ENCODE measurements at regions not wholly inside any gene's neighbourhood (a gene's known extent, or its start where the extent isn't known, plus 50 kb on each side); places are given as distances from the start of the nearest gene placed in this dataset.

DNA sequence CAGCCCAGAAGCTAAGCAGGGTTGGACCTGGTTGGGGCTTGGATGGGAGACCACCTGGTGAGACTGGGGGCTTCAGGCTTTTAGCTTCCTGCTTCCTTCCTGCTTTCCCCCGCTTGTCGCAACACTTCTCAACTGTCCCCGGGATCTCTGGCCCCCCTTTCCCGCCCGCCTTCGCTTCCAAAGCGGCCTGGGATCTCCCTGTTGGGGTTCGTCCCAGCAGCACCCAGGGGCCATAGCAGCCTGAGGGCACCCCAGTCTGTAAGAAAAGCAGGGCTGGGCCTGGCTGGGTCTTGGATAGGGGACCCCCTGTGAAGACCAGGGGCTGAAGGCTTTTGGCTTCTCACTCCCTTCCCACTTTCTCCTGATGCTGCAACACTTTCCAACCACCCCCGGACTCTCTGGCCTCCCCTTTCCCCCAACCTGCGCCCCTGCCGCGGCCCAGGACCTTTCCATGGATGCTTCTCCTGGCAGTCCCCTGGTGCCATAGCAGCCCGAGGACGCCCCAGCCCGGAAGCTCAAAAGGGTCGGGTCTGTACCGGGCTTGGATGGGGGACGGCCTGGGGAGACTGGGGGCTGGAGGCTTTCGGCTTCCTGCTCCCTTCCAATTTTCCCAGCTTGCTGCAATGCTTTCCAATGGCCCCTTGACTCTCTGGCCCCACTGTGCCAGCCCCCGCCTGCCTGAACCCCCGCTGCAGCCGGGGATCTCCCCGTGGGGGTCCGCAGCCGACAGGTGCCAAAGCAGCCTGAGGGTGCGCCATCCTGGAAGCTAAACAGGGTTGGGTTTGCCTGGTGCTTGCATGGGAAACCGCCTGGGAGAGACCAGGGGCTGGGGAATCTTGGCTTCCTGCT lies 2276.2 kb downstream of the TP53TG3F start:
- DNase-seq, result no peak

DNA sequence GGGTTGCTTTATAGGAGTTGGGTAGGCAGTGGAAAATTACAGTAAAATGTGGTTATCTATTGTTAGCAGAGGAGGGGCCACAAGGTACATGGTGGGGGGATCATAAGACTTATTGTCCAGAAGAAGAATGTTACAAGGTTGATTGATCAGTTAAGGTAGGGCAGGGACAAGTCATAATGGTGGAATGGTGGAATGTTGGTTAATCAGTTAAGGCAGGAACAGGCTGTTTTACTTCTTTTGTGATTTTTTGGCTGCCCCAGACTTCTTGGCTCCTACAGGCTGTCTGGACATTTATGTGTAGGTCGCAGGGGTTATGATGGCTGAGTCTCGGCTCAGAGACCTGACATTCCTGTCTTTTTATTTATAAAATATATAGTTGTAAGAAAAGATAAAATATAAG lies 2277.1 kb downstream of the TP53TG3F start:
- DNase-seq, result no peak

DNA sequence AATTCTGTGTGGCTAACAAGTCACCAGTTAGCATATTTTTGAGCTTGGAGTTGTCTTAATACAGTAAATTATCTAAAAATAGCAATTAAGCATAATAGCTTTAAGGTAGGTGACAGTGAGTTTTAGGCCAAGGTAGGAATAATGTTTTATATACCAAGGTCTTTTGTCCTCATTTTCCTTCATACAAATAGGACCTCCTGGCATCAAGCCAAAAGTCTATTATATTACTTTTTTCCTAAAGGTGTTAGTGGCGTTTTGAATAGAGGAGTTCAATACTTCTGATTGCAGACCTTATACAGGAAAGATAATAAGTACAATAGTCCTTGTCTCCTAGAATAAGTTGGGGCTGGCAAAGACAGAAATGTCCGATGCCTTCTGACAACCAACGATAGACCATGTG lies 2277.7 kb downstream of the TP53TG3F start:
- DNase-seq, result no peak

DNA sequence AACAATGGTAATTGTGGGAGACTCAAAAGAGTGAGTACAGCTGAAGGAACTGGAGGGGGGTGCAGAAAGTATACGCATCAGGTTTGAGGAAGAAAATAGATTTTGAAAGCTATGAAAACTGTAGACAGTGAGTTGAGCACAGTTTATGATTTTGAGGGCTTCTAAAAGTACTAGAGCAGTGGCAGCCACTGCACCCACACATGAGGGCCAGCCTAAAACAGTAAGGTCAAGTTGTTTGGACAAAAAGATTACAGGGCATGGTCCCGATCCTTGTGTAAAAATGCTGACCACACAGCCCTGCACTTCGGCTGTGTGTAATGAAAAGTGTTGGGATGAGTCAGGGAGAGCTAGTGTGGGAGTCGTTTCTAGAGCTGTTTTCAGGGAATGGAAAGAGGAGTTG lies 2282.1 kb downstream of the TP53TG3F start:
- no peak for DNase-seq

DNA sequence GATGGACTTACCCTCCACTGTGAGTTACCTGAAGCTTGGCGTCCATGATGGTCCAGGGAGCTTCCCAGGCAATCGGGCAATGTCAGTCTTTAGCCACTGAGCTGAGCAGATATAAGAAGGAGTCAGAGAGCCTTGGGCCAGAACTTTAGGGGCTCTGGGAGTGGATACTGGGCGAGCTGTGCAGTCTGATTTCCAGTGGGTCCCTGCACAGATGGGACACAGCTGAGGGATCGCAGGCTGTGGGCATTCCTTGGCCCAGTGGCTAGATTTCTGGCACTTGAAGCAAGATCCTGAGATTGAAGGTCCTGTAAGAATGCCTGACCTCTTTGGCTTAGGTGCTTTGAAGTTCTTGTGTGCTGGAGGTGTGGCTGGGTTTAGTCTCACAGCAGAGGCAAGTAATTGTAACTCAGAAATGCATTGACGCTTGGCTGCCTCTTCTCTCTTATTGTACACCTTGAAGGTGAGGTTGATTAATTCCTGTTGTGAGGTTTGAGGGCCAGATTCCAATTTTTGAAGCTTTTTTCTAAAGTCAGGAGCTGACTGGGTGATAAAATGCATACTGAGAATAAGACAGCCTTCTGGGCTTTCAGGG lies 2283.8 kb downstream of the TP53TG3F start:
- no peak for DNase-seq

DNA sequence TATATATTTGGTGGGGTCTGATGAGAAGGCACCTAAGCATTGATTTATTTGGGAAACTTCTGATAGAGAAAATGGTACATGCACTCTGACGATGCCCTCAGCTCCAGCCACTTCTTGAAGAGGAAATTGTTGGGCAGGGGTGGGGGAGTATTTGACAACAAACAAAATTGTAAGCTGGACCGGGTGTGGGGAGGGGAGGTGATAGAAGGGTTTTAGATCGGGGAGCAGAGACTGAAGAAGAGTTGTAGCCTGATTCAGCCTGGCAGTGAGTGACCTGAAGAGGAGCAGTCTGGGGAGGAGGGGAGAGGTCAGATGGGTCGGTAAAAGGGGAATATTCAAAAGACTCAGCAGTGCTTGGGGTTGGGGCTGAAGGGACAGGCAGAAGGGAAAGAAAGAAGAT lies 2284.7 kb downstream of the TP53TG3F start:
- no peak for DNase-seq

DNA sequence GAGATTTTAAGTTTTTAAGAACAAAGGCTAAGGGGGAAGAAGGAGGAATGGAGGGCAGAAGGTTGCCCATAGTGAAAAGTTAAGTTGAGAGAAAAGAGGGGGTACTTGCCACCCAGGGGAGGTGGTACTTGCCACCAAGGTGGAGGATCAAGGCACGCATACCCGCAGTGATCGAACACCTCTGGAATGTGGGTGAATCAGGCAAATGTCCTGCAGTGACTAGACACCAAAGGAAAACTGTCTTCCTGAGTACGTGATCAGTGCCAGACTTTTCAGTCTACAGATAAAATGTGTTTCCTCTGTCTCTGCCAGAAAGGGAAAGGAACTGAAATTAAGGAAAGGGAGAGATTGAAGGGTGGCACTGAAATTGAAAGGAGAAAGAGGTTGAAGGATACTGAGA lies 2285.3 kb downstream of the TP53TG3F start:
- no peak for DNase-seq

DNA sequence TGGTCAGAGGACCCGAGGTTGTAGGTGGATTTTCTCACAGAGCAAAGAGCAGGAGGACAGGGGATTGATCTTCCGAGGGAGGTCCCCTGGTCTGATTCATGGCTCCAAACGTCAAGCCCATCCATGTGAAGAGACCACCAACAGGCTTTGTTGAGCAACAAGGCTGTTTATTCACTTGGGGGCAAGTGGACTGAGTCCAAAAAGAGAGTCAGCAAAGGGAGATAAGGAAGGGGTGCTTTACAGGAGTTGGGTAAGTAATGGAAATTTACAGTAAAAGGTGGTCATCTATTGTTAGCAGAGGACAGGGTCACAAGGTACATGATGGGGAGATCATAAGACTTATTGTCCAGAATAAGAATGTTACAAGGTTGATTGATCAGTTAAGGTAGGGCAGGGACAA lies 2285.8 kb downstream of the TP53TG3F start:
- no peak for DNase-seq

DNA sequence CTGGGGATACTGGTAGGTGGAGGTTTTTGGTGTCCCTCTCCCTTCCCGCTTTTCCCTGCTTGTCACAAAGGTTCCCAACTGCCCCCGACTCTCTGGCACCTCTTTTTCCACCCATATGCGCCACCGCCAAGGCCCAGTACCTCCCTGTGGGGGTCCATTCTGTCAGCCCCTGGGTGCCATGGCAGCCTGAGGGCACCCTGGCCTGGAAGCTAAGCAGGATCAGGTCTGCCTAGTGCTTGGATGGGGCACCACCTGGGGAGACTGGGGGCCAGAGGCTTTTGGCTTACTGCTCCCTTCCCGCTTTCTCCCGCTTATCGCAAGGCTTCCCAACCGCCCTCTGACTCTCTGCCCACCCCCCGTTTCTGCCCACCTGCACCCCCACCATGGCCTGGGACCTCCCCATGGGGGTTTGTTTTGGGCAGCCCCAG lies 2286.4 kb downstream of the TP53TG3F start:
- no peak for DNase-seq

DNA sequence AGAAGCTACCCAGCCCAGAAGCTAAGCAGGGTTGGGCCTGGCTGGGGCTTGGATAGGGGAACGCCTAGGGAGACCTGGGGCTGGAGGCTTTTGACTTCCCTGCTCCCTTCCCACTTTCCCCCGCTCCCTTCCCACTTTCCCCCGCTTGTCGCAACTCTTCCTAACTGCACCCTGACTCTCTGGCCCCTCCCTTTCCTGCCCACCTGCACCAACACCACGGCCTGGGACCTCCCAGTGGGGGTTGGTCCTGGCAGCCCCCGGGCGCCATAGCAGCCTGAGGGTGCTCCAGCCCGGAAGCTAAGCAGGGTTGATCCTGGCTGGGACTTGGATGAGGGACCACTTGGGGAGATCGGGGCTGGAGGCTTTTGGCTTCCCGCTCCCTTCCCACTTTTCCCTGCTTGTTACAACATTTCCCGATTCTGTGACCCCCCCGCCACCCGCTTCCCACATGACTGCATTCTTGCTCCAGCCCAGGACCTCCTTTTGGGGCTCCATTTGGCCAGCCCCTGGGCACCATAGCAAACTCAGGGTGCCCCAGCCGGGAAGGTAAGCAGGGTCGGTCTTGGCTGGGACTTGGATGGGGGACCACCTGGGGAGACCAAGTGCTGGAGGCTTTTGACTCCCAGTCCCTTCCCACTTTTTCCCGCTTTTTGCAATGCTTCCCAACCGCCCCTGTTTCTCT lies 2287.0 kb downstream of the TP53TG3F start:
- no peak for DNase-seq

DNA sequence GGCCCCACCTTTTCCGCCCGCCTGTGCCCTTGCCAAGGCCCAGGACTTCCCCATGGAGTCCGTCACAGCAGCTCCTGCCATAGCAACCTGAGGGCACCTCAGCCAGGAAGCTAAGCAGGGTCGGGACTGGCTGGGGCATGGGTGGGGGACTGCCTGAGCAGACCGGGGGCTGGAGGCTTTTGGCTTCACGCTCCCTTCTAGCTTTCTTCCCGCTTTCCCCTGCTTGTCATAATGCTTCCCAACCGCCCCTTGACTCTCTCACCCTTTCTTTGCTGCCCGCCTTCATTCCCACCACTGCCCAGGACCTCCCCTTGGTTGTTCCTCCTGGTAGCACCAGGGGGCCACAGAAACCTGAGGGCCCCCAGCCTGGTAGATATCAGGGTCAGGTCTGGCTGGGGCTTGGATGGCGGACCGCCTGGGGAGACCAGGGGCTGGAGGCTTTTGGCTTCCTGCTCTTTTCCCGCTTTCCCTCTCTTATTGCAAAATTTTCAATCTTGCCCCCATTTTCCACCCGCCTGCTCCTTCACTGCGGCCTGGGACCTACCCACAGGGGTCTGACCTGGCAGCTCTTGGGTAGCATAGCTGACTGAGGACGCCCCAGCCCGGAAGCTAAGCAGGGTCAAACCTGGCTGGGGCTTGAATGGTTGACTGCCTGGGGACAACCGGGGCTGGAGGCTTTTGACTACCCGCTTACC lies 2287.7 kb downstream of the TP53TG3F start:
- DNase-seq, result no peak

DNA sequence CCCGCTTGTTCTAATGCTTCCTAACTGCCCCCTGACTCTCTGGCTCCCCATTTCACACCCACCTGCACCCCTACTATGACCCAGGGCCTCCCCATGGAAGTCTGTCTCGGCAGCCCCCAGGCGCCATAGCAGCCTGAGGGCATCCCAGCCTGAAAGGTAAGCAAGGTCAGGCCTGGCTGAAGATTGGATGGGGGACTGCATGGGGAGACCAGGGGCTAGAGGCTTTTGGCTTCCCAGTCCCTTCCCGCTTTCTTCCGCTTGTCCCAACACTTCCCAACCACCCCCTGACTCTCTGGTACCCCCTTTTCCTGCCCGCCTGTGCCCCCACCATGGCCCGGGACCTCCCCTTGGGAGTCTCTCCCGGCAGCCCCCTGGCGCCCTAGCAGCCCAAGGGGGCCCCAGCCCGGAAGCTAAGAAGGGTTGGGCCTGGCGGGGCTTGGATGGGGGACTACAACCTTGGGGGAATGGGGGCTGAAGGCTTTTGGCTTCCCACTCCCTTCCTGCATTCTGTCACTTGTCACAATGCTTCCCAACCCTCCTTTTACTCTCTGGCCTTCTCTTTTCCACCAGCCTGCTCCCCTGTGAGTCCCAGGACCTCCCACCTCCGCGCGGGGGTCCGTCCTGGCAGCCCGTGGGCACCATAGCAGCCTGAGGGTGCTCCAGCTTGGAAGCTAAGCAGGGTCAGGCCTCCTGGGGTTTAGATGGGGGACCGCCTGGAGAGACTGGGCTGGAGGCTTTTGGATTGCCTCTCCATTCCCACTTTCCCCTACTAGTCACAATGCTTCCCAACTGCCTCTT lies 2288.4 kb downstream of the TP53TG3F start:
- DNase-seq, result no peak

DNA sequence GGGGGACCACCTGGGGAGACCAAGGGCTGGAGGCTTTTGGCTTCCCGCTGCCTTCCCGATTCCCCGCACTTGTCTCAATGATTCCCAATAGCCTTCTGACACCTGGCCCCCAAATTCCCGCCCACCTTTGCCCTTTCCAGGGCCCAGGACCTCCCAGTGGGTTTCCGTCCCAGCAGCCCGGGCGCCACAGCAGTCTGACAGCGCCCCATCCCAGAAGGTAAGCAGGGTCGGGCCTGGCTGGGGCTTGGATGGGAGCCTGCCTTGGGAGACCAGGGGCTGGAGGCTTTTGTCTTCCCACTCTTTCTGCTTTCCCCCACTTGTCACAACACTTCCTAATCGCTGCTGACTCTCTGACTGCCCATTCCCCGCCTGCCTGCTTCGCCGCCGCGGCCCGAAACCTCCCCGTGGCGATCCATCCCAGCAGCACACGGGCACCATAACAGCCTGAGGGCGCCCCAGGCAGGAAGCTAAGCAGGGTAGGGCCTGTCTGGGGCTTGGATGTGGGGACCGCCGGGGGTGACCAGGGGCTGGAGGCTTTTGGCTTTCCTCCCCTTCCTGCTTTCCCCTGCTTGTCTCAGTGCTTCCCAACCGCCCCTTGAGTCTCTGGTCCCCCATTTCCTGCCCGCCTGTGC lies 2289.3 kb downstream of the TP53TG3F start:
- DNase-seq, result no peak

DNA sequence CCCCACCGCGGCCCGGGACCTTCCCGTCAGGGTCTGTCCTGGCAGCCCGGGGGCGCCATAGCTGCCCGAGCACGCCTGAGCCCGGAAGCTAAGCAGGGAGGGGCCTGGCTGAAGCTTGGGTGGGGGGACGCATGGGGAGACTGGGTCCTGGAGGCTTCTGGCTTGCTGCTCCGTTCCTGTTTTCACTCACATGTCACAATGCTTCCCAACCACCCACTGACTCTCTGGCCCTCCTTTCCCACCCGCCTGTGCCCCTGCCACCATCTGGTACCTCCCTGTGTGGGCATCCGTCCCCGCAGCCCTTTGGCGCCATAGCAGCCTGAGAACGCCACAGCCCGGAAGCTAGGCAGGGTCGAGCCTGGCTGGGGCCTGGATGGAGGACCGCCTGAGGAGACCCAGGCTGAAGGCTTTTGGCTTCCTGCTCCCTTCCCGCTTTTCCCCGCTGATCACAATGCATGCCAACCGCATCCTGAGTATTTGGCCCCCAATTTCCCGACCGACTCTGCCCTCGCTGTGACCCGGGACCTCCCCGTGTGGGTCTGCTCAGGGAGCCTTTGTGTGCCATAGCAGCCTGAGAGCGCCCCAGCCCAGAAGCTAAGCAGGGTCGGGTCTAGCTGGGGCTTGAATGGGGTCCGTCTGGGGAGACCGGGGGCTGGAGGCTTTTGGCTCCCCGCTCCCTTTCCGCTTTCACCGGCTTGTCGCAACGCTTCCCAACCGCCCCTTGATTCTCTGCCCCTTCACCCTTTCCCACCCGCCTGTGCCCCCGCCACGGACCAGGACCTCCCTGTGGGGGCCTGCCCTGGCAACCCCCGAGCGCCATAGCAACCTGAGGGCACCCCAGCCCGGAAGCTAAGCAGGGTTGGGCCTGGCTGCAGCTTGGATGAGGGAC lies 2290.1 kb downstream of the TP53TG3F start:
- no peak for DNase-seq

DNA sequence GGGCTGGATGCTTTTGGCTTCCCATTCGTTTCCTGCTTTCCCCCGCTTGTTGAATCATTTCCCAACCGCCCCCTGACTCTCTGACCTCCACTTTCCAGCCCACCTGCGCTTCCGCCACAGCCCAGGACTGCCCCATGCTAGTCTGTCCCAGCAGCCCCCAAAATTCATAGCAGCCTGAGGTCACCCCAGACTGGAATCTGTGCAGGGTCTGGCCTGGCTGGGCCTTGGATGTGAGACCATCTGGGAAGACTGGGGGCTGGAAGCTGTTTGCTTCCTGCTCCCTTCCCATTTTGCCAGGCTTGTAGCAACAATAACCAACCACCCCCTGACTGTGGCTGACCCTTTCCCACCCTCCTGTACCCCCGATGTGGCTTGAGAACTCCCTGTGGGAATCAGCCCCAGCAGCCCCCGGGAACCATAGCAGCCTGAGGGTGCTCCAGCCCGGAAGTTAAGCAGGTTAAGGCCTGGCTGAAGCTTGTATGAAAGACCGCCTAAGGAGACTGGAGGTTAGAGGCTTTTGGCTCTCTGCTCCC lies 2290.8 kb downstream of the TP53TG3F start:
- DNase-seq, result no peak

DNA sequence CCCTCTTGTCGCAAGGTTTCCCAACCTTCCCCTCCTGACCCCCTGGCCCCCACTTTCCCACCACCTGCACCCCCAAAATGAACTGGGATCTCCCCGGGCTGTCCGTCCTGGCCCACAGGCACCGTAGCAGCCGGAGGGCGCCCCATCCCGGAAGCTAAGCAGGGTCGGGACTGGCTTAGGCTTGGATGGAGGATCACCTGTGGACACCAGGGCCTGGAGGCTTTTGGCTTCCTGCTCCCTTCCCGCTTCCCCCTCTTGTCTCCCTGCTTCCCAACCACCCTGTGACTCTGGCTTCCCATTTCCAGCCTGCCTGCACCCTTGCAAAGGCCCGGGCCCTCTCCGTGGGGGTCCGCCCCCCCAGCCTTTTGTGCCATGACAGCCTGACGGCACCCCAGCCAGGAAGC lies 2291.3 kb downstream of the TP53TG3F start:
- DNase-seq, result no peak

DNA sequence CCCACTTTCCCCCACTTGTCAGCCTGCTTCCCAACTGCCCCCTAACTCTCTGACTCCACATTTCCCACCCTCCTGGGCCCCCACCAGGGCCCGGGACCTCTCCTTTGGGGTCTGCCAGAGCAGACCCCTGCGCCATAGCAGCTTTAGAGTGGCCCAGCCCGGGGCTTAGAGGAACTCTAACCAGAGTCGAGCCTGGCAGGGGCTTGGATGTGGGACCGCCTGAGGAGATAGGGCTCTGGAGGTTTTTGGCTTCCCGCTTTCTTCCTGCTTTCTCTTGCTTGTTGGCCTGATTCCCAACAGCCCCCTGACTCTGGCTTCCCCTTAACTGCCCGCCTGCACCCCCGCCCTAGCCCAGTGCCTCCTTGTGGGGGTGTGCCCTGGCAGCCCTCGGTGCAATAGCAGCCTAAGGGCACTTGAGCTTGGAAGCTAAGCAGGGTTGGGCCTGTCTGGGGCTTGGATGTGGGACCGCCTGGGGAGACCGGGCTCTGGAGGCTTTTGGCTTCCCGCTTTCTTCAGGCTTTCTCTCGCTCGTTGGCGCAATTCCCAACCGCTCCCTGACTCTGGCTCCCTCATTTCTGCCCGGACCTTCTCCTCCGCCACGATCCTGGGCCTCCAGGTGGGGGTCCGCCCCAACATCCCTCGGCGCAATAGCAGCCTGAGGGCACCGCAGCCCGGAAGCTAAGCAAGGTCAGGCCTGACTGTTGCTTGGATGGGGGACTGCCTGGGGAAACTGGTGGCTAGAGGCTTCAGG lies 2292.0 kb downstream of the TP53TG3F start:
- DNase-seq, result no peak

DNA sequence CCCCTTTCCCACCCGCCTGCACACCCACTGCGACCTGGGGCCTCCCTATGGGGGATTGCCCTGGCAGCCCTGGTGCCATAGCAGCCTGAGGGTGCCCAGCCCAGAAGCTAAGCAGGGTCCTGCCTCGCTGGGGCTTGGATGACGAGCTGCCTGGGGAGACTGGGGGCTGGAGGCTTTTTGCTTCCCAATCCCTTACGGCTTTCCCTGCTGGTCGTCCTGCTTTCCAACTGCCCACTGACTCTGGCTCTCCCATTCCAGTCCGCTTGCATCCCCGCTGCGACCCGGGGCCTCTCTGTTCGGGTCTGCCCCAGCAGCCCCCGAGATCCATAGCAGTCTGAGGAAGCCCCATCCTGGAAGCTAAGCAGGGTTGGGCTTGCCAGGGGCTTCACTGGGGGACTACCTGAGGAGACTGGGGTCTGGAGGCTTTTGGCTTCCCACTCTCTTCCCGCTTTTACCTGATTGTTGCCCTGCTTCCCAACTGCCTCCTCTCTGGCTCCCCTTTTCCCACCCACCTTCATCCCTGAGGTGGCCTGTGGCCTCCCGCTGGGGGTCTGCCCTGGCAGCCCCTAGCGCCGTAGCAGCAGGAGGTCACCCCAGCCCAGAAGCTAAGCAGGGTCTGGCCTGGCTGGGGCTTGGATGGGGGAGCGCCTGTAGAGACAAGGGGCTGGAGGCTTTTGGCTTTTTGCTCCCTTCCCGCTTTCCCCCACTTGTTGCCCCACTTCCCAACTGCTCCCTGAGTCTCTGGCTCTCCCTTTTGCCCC lies 2292.8 kb downstream of the TP53TG3F start:
- DNase-seq, result no peak
